Ishikawa (cell line): ENCODE measurements at regions not wholly inside any gene's neighbourhood (a gene's known extent, or its start where the extent isn't known, plus 50 kb on each side); places are given as distances from the start of the nearest gene placed in this dataset.

Experiments used
- CEBPB ChIP-seq: IDR thresholded peaks from 2 replicates; pipeline ENCODE4 v1.6.1; 2012
- MAX ChIP-seq: IDR thresholded peaks from 2 replicates; pipeline ENCODE4 v1.6.1; 2012
- RAD21 ChIP-seq: IDR thresholded peaks from 2 replicates; pipeline ENCODE4 v1.6.1; 2012; ENCODE audit warnings: low read depth
- USF1 ChIP-seq: IDR thresholded peaks from 2 replicates; pipeline ENCODE4 v1.6.1; 2012

GRCh38 chr5:168168978-168169698 lies 122.3 kb upstream of the WWC1 start:
- TF ChIP-seq MAX, result no peak
- TF ChIP-seq USF1, result no peak
- no peak for TF ChIP-seq RAD21
- no peak for TF ChIP-seq CEBPB
